ENCODE measurements at regions not wholly inside any gene's neighbourhood (a gene's known extent, or its start where the extent isn't known, plus 50 kb on each side); places are given as distances from the start of the nearest gene placed in this dataset.

GRCh38 chr12:71219224-71219623 is 61.4 kb upstream of the TSPAN8 start:
- no peak overlapping the region for H3K27ac Mint-ChIP-seq
- POLR2A ChIA-PET (ENCODE audit: partially characterized antibody), result no interaction called here
- Histone ChIP-seq H3K4me1 (ENCODE audit: insufficient read depth, low read length) (no peaks in the 10 kb centered on the region), H3K36me3 (ENCODE audit: insufficient read depth, low read length) (no peaks in the 10 kb centered on the region), H3K9me3 (ENCODE audit: control insufficient read depth in 1 of 2, low read length in 2 of 2) (no peaks in the 10 kb centered on the region), H3K27ac (ENCODE audit: low read depth, low read length) (no peak overlapping the region), H3K27me3 (ENCODE audit: insufficient read depth, low read length) (no peaks in the 10 kb centered on the region), H3K4me3 (ENCODE audit: low read length in 2 of 2) (no peak overlapping the region)
- no peaks in the 10 kb centered on the region for H3K4me1 Mint-ChIP-seq
- H3K9me3 Mint-ChIP-seq, result peaks cover 0 to 2% (median 0%) of the 10 kb centered on the region in 8 donors
- intact Hi-C loops (cut with micrococcal nuclease), result no loop called here
- no peaks in the 10 kb centered on the region for H3K27me3 Mint-ChIP-seq
- H3K36me3 Mint-ChIP-seq, result no peaks in the 10 kb centered on the region
- no peak overlapping the region for H3K4me3 Mint-ChIP-seq
- CTCF ChIA-PET (ENCODE audit: partially characterized antibody), result no interaction called here
- no peak for DNase-seq

GRCh38 chr12:71218616-71219015 is 60.8 kb upstream of the TSPAN8 start:
- Histone ChIP-seq H3K4me1 (ENCODE audit: insufficient read depth, low read length) (no peaks in the 10 kb centered on the region), H3K9me3 (ENCODE audit: control insufficient read depth in 1 of 2, low read length in 2 of 2) (no peaks in the 10 kb centered on the region), H3K27me3 (ENCODE audit: insufficient read depth, low read length) (no peaks in the 10 kb centered on the region), H3K27ac (ENCODE audit: low read depth, low read length) (no peak overlapping the region), H3K4me3 (ENCODE audit: low read length in 2 of 2) (no peak overlapping the region), H3K36me3 (ENCODE audit: insufficient read depth, low read length) (no peaks in the 10 kb centered on the region)
- CTCF ChIA-PET (ENCODE audit: partially characterized antibody), result no interaction called here
- DNase-seq, result no peak
- POLR2A ChIA-PET (ENCODE audit: partially characterized antibody), result no interaction called here
- intact Hi-C loops (cut with micrococcal nuclease), result no loop called here
- no peak overlapping the region for H3K27ac Mint-ChIP-seq
- no peak overlapping the region for H3K4me3 Mint-ChIP-seq
- no peaks in the 10 kb centered on the region for H3K4me1 Mint-ChIP-seq
- H3K9me3 Mint-ChIP-seq, result peaks cover 0 to 2% (median 0%) of the 10 kb centered on the region in 8 donors
- no peaks in the 10 kb centered on the region for H3K36me3 Mint-ChIP-seq
- no peaks in the 10 kb centered on the region for H3K27me3 Mint-ChIP-seq

GRCh38 chr12:71216725-71217579 is 59.2 kb upstream of the TSPAN8 start:
- no peak overlapping the region for H3K27ac Mint-ChIP-seq
- POLR2A ChIA-PET (ENCODE audit: partially characterized antibody), result no interaction called here
- peaks cover 0 to 2% (median 0%) of the 10 kb centered on the region in 8 donors for H3K9me3 Mint-ChIP-seq
- no peaks in the 10 kb centered on the region for H3K4me1 Mint-ChIP-seq
- Histone ChIP-seq H3K4me1 (ENCODE audit: insufficient read depth, low read length) (no peaks in the 10 kb centered on the region), H3K9me3 (ENCODE audit: control insufficient read depth in 1 of 2, low read length in 2 of 2) (no peaks in the 10 kb centered on the region), H3K36me3 (ENCODE audit: insufficient read depth, low read length) (no peaks in the 10 kb centered on the region), H3K27ac (ENCODE audit: low read depth, low read length) (no peak overlapping the region), H3K4me3 (ENCODE audit: low read length in 2 of 2) (no peak overlapping the region), H3K27me3 (ENCODE audit: insufficient read depth, low read length) (no peaks in the 10 kb centered on the region)
- no peaks in the 10 kb centered on the region for H3K36me3 Mint-ChIP-seq
- intact Hi-C loops (cut with micrococcal nuclease), result no loop called here
- DNase-seq, result no peak
- CTCF ChIA-PET (ENCODE audit: partially characterized antibody), result interaction anchor here (0.9 kb wide), 1 partner anchor 530 kb away, joined by 3 read pairs; no protein-coding TSS in a partner anchor
- H3K27me3 Mint-ChIP-seq, result no peaks in the 10 kb centered on the region
- no peak overlapping the region for H3K4me3 Mint-ChIP-seq

GRCh38 chr12:71214511-71215285 is 56.9 kb upstream of the TSPAN8 start:
- DNase-seq, result no peak
- CTCF ChIA-PET (ENCODE audit: partially characterized antibody), result no interaction called here
- intact Hi-C loops (cut with micrococcal nuclease), result no loop called here

GRCh38 chr12:71208053-71208685 is 50.4 kb upstream of the TSPAN8 start:
- no peak overlapping the region for H3K4me3 Mint-ChIP-seq
- no peak for DNase-seq
- Histone ChIP-seq H3K36me3 (ENCODE audit: insufficient read depth, low read length) (no peaks in the 10 kb centered on the region), H3K9me3 (ENCODE audit: control insufficient read depth in 1 of 2, low read length in 2 of 2) (no peaks in the 10 kb centered on the region), H3K27me3 (ENCODE audit: insufficient read depth, low read length) (no peaks in the 10 kb centered on the region), H3K27ac (ENCODE audit: low read depth, low read length) (no peak overlapping the region), H3K4me3 (ENCODE audit: low read length in 2 of 2) (no peak overlapping the region), H3K4me1 (ENCODE audit: insufficient read depth, low read length) (no peaks in the 10 kb centered on the region)
- intact Hi-C loops (cut with micrococcal nuclease), result no loop called here
- no peaks in the 10 kb centered on the region for H3K4me1 Mint-ChIP-seq
- no peak overlapping the region for H3K27ac Mint-ChIP-seq
- CTCF ChIA-PET (ENCODE audit: partially characterized antibody), result no interaction called here
- no peaks in the 10 kb centered on the region for H3K36me3 Mint-ChIP-seq
- POLR2A ChIA-PET (ENCODE audit: partially characterized antibody), result no interaction called here
- no peaks in the 10 kb centered on the region for H3K27me3 Mint-ChIP-seq
- H3K9me3 Mint-ChIP-seq, result peaks cover 0 to 3% (median 0%) of the 10 kb centered on the region in 8 donors

More at GRCh38 chr12:71214511-71215285, 56.9 kb upstream of the TSPAN8 start:
- H3K27ac Mint-ChIP-seq, result no peak overlapping the region
- H3K4me3 ChIP-seq (ENCODE audit: low read length in 2 of 2), result no peak overlapping the region
- POLR2A ChIA-PET (ENCODE audit: partially characterized antibody), result no interaction called here
- no peaks in the 10 kb centered on the region for H3K27me3 ChIP-seq (ENCODE audit: insufficient read depth, low read length)
- no peaks in the 10 kb centered on the region for H3K4me1 ChIP-seq (ENCODE audit: insufficient read depth, low read length)
- H3K4me3 Mint-ChIP-seq, result no peak overlapping the region
- H3K27me3 Mint-ChIP-seq, result no peaks in the 10 kb centered on the region
- no peaks in the 10 kb centered on the region for H3K36me3 Mint-ChIP-seq
- no peaks in the 10 kb centered on the region for H3K9me3 ChIP-seq (ENCODE audit: control insufficient read depth in 1 of 2, low read length in 2 of 2)
- no peak overlapping the region for H3K27ac ChIP-seq (ENCODE audit: low read depth, low read length)
- no peaks in the 10 kb centered on the region for H3K4me1 Mint-ChIP-seq
- H3K36me3 ChIP-seq (ENCODE audit: insufficient read depth, low read length), result no peaks in the 10 kb centered on the region
- no peaks in the 10 kb centered on the region for H3K9me3 Mint-ChIP-seq

Measured in CD4-positive, alpha-beta memory T cell (primary cell).